ENCODE measurements at regions not wholly inside any gene's neighbourhood (a gene's known extent, or its start where the extent isn't known, plus 50 kb on each side); places are given as distances from the start of the nearest gene placed in this dataset.

DNA sequence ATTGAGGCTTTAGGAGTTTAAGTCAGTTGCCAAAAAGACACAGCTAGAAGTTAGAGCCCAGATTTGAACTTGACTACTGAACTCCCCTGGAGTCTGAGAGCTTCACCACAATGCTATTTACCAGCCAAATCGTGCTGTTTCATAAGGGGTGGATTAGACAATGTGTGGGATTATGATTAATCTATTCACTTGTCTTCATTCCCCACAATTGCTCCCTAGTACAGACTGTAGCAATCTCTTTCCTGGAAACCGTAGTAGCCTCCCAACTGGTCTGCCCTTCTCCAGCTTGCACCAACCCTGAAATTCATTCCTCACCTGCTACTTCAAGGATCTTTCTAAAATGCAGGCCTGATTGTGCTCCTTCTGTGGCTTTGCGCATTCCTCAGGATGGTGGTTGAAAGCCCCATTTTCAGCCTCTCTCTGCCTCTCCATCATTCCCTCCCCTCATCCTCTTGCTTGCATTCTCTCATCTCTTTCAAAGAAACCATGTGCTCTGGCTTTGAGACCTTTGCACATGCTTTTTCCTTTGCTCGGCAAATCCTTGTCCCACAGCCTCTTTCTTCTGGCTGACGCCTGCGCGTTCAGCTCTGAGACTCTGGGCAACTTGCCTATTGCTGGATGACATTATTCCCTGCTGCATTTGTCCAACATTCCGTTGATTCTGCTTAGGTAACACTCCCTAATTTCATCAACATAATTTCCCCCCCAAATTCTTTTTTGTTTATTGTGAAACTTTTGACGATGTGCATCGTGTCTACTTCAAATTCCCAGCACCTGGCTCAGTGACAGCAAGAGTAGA lies 145.1 kb downstream of the ADRA2A start:
- no peak for DNase-seq (ENCODE audit: low spot score in 2 of 2)
- peaks cover 2% of the 10 kb centered on the region for H3K27me3 ChIP-seq
- no peak overlapping the region for H3K4me3 ChIP-seq
- no peaks in the 10 kb centered on the region for H3K36me3 ChIP-seq
- no peaks in the 10 kb centered on the region for H3K9me3 ChIP-seq
- no peak overlapping the region for H3K27ac ChIP-seq
- H3K4me1 ChIP-seq = no peaks in the 10 kb centered on the region
- TF ChIP-seq POLR2A (IDR thresholded peaks at IDR 0.05) (no peak), POLR2AphosphoS5 (IDR thresholded peaks at IDR 0.05) (no peak), EP300 (IDR thresholded peaks at IDR 0.05) (no peak)
- TF ChIP-seq, protein P1, sequence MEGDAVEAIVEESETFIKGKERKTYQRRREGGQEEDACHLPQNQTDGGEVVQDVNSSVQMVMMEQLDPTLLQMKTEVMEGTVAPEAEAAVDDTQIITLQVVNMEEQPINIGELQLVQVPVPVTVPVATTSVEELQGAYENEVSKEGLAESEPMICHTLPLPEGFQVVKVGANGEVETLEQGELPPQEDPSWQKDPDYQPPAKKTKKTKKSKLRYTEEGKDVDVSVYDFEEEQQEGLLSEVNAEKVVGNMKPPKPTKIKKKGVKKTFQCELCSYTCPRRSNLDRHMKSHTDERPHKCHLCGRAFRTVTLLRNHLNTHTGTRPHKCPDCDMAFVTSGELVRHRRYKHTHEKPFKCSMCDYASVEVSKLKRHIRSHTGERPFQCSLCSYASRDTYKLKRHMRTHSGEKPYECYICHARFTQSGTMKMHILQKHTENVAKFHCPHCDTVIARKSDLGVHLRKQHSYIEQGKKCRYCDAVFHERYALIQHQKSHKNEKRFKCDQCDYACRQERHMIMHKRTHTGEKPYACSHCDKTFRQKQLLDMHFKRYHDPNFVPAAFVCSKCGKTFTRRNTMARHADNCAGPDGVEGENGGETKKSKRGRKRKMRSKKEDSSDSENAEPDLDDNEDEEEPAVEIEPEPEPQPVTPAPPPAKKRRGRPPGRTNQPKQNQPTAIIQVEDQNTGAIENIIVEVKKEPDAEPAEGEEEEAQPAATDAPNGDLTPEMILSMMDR (IDR thresholded peaks at IDR 0.05) = no peak
- 58% methylated on average over 10 of the region's 10 CpGs for WGBS

DNA sequence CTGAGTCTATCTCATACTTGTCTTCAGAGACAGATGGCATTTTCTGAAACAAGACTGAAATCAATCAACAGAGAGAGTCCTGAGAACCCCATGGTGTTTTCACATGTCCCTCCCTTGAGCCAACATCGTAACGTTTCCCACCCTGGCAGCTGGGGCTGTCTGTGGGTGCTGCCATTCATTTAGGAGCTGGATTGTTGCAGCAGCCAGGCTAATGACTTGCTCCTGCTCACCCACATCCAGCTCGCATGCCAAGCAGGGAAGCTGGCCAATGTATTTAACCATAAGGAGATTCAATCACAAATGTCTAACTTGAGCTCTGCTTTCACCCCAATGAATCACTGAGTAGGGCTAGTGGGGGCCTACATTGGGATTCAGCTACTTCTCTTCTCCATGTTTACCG lies 146.1 kb downstream of the ADRA2A start:
- Histone ChIP-seq H3K27ac (no peak overlapping the region), H3K27me3 (peaks cover 2% of the 10 kb centered on the region), H3K36me3 (no peaks in the 10 kb centered on the region), H3K9me3 (no peaks in the 10 kb centered on the region), H3K4me1 (no peaks in the 10 kb centered on the region), H3K4me3 (no peak overlapping the region)
- no peak for DNase-seq (ENCODE audit: low spot score in 2 of 2)
- TF ChIP-seq EP300 (IDR thresholded peaks at IDR 0.05) (no peak), POLR2A (IDR thresholded peaks at IDR 0.05) (no peak), POLR2AphosphoS5 (IDR thresholded peaks at IDR 0.05) (no peak)
- TF ChIP-seq, protein P1 (IDR thresholded peaks at IDR 0.05) = no peak
- 75% methylated on average over 4 of the region's 4 CpGs for WGBS

DNA sequence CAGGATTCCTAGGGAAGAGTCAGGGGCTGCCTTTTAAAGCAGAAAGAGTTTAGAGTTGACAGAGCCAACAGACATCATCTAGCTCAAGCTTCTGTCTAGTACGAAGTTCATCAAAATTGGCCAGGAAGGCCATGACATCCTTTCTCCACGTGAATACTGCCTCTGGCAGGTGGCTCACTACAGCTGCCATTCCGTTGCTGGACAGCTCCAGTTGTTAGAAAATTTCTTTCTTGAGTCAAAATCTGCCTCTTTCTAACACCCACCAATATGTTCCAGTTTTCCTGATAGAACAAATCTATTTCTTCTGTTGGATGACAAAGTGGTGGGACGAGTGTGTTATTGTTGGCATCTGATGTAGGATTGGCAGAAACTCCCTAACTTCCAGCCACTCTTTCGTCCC lies 154.9 kb downstream of the ADRA2A start:
- no peaks in the 10 kb centered on the region for H3K36me3 ChIP-seq
- no peak overlapping the region for H3K27ac ChIP-seq
- TF ChIP-seq, protein P1 (IDR thresholded peaks at IDR 0.05) = no peak
- no peak for TF ChIP-seq POLR2AphosphoS5 (IDR thresholded peaks at IDR 0.05)
- no peak for TF ChIP-seq EP300 (IDR thresholded peaks at IDR 0.05)
- TF ChIP-seq POLR2A (IDR thresholded peaks at IDR 0.05) = no peak
- H3K27me3 ChIP-seq = peaks cover 4% of the 10 kb centered on the region
- no peaks in the 10 kb centered on the region for H3K9me3 ChIP-seq
- 32% methylated on average over 5 of the region's 5 CpGs for WGBS
- no peak for DNase-seq (ENCODE audit: low spot score in 2 of 2)
- no peaks in the 10 kb centered on the region for H3K4me1 ChIP-seq
- H3K4me3 ChIP-seq = no peak overlapping the region

DNA sequence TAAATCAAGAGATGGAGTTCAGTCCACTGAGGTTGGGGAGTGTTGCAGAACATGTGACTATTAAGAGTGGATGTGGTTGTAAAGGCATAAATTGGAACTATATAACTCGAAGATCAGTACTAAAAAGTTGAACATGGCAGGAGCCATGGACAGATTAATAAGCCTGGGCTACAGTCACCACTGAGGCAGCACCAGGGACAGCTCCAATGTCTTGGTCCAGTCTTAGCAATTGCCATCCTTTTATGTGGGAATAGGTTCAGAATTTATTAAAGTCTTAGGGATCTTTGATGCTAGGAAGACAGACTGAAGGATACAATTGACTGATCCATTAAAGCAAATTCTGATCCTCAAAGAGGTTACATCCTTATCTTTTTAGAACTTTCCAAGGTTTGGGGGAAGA lies 156.6 kb downstream of the ADRA2A start:
- H3K4me1 ChIP-seq = no peaks in the 10 kb centered on the region
- H3K36me3 ChIP-seq = no peaks in the 10 kb centered on the region
- no peak overlapping the region for H3K27ac ChIP-seq
- 72% methylated on average over 1 of the region's 1 CpG for WGBS
- DNase-seq (ENCODE audit: low spot score in 2 of 2) = no peak
- peaks cover 4% of the 10 kb centered on the region for H3K27me3 ChIP-seq
- H3K4me3 ChIP-seq = no peak overlapping the region
- TF ChIP-seq, protein P1 (IDR thresholded peaks at IDR 0.05) = no peak
- TF ChIP-seq EP300 (IDR thresholded peaks at IDR 0.05) (no peak), POLR2A (IDR thresholded peaks at IDR 0.05) (no peak), POLR2AphosphoS5 (IDR thresholded peaks at IDR 0.05) (no peak)
- H3K9me3 ChIP-seq = no peaks in the 10 kb centered on the region

DNA sequence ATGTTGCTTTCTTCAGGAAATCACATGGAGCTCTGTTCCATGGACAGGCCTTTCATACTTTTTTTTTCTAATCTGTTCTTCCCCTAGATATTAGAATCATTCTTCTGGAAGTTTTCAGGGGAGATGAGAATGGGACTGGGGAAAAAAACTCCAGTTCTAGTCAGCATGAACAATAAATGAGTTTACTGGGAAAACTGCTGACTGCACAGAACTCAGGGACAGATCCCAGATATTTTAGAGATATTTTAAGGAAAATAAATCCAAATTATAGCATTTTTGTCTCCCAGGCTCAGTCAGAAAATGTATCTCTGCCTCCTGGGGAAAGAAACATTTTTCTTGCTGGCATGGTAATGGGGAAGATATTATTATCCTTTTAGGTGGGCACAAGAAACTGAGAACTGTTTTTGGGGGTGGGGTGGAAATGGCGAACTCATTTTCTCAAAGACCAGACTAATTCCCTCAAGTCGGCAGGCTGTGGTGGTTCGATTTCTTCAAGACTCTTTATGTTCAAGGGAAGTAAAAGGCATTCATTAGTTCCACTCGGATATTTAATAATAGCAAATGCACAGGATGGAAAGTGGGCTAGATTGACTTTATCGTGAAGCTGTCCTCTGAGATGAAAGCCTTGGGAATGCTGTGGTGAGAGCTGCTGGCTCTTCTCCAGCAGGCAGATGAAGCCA lies 157.5 kb downstream of the ADRA2A start:
- no peak for TF ChIP-seq POLR2AphosphoS5 (IDR thresholded peaks at IDR 0.05)
- no peak for TF ChIP-seq POLR2A (IDR thresholded peaks at IDR 0.05)
- TF ChIP-seq, protein P1 (IDR thresholded peaks at IDR 0.05) = no peak
- no peak for TF ChIP-seq EP300 (IDR thresholded peaks at IDR 0.05)
- Histone ChIP-seq H3K9me3 (no peaks in the 10 kb centered on the region), H3K36me3 (no peaks in the 10 kb centered on the region), H3K27me3 (peaks cover 4% of the 10 kb centered on the region), H3K4me3 (no peak overlapping the region), H3K4me1 (no peaks in the 10 kb centered on the region), H3K27ac (no peak overlapping the region)
- 67% methylated on average over 5 of the region's 5 CpGs for WGBS
- DNase-seq (ENCODE audit: low spot score in 2 of 2) = no peak
